ENCODE measurements at regions not wholly inside any gene's neighbourhood (a gene's known extent, or its start where the extent isn't known, plus 50 kb on each side); places are given as distances from the start of the nearest gene placed in this dataset.

- no peak for DNase-seq
These were observed 384.3 kb downstream of the CDC5L start for GRCh38 chr6:44771647-44772415.

GRCh38 chr6:44772838-44773237 is 385.3 kb downstream of the CDC5L start:
- no peak for DNase-seq

- DNase-seq: no peak
These were observed 387.6 kb downstream of the CDC5L start for GRCh38 chr6:44775121-44775520.

- DNase-seq: no peak
These were observed 388.8 kb downstream of the CDC5L start for GRCh38 chr6:44776344-44776743.

GRCh38 chr6:44778513-44778912 is 391.0 kb downstream of the CDC5L start:
- no peak for DNase-seq

Data from CD4-positive, alpha-beta T cell treated with Interleukin-1 beta for 1 hour (primary cell).